ENCODE measurements at regions not wholly inside any gene's neighbourhood (a gene's known extent, or its start where the extent isn't known, plus 50 kb on each side); places are given as distances from the start of the nearest gene placed in this dataset.

DNA sequence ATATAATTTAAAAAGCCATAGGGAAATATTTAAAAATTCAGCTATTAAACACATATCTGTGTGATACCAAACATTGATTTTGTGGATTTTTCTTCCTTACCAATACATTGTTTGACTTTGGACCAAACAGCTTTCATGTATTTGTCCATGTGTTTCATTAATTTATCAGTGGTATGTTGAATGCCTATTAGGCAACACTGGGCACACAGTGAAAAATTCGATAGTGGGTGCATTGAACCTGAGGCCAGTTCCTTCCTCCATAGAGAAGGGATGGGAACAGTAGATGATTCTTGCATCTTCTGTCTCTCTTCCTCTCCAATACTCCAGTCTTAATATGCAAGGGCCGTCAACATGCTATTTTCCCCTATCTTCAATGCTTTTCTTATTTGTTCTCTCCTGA, 110.2 kb upstream of the NR3C1 start (continued):
- TF ChIP-seq, protein P1, sequence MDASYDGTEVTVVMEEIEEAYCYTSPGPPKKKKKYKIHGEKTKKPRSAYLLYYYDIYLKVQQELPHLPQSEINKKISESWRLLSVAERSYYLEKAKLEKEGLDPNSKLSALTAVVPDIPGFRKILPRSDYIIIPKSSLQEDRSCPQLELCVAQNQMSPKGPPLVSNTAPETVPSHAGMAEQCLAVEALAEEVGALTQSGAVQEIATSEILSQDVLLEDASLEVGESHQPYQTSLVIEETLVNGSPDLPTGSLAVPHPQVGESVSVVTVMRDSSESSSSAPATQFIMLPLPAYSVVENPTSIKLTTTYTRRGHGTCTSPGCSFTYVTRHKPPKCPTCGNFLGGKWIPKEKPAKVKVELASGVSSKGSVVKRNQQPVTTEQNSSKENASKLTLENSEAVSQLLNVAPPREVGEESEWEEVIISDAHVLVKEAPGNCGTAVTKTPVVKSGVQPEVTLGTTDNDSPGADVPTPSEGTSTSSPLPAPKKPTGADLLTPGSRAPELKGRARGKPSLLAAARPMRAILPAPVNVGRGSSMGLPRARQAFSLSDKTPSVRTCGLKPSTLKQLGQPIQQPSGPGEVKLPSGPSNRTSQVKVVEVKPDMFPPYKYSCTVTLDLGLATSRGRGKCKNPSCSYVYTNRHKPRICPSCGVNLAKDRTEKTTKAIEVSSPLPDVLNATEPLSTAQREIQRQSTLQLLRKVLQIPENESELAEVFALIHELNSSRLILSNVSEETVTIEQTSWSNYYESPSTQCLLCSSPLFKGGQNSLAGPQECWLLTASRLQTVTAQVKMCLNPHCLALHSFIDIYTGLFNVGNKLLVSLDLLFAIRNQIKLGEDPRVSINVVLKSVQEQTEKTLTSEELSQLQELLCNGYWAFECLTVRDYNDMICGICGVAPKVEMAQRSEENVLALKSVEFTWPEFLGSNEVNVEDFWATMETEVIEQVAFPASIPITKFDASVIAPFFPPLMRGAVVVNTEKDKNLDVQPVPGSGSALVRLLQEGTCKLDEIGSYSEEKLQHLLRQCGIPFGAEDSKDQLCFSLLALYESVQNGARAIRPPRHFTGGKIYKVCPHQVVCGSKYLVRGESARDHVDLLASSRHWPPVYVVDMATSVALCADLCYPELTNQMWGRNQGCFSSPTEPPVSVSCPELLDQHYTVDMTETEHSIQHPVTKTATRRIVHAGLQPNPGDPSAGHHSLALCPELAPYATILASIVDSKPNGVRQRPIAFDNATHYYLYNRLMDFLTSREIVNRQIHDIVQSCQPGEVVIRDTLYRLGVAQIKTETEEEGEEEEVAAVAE (CRISPR knock-in tag; IDR thresholded peaks at IDR 0.05; ENCODE audit: borderline replicate concordance): no peak
- no peak for TF ChIP-seq THAP7 (CRISPR knock-in tag; IDR thresholded peaks at IDR 0.05)
- no peak for TF ChIP-seq ATRX (CRISPR knock-in tag; IDR thresholded peaks at IDR 0.05; ENCODE audit: borderline replicate concordance)
- TF ChIP-seq CAMTA2 (CRISPR knock-in tag; IDR thresholded peaks at IDR 0.05; ENCODE audit: borderline replicate concordance): no peak
- TF ChIP-seq, protein P2, sequence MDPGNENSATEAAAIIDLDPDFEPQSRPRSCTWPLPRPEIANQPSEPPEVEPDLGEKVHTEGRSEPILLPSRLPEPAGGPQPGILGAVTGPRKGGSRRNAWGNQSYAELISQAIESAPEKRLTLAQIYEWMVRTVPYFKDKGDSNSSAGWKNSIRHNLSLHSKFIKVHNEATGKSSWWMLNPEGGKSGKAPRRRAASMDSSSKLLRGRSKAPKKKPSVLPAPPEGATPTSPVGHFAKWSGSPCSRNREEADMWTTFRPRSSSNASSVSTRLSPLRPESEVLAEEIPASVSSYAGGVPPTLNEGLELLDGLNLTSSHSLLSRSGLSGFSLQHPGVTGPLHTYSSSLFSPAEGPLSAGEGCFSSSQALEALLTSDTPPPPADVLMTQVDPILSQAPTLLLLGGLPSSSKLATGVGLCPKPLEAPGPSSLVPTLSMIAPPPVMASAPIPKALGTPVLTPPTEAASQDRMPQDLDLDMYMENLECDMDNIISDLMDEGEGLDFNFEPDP (CRISPR knock-in tag; conservative IDR thresholded peaks at IDR 0.05): no peak
- TF ChIP-seq TCF7 (IDR thresholded peaks at IDR 0.05; ENCODE audit: low read depth): no peak
- TF ChIP-seq HNRNPUL1 (IDR thresholded peaks at IDR 0.05; ENCODE audit: low read depth, low read length): no peak
- TF ChIP-seq GTF3A (CRISPR knock-in tag; conservative IDR thresholded peaks at IDR 0.05): no peak
- TF ChIP-seq ZNF569 (CRISPR knock-in tag; IDR thresholded peaks at IDR 0.05; ENCODE audit: borderline replicate concordance): no peak
- no peak for TF ChIP-seq ZNF790 (CRISPR knock-in tag; IDR thresholded peaks at IDR 0.05; ENCODE audit: borderline replicate concordance)
- no peak for TF ChIP-seq PAF1 (CRISPR knock-in tag; IDR thresholded peaks at IDR 0.05)
- no peak for TF ChIP-seq SOX13 (IDR thresholded peaks at IDR 0.05)
- TF ChIP-seq SOX13 (CRISPR knock-in tag; conservative IDR thresholded peaks at IDR 0.05 in 1 of 2, IDR thresholded peaks at IDR 0.05 in 1 of 2): no peak
- TF ChIP-seq TFDP2 (CRISPR knock-in tag; IDR thresholded peaks at IDR 0.05): no peak

Data from HepG2 (cell line).